COR-L47 (cell line): ENCODE measurements at regions not wholly inside any gene's neighbourhood (a gene's known extent, or its start where the extent isn't known, plus 50 kb on each side); places are given as distances from the start of the nearest gene placed in this dataset.
"Not testable (repeated sequence)": the region's sequence is repeated elsewhere in the genome, so short reads cannot be mapped to it uniquely, and the experiment has no call there.

ENCODE experiments used
- DNase-seq: peaks from one replicate; lab custom pipeline; 2025; lab: John Stamatoyannopoulos, UW

DNA sequence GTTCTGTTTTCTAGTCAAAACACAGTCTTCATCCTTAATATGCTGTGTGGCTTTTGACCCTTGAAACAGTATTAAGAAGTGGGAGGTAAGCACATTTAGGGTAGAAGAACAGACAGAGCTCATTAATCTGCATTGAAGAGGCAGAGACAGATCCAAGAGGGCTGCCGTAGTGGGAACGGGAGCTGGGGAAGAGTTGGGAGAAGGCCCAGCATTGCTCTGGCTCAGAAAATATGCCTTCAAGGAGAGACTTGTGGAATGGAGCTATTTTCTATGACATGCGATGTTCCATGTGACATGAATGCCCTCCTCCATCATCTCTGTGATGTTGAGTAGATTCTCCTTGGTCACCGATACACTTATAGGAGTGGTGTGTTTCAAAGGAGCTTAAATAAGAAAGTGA lies 273.3 kb upstream of the BOD1L1 start:
- no peak for DNase-seq

DNA sequence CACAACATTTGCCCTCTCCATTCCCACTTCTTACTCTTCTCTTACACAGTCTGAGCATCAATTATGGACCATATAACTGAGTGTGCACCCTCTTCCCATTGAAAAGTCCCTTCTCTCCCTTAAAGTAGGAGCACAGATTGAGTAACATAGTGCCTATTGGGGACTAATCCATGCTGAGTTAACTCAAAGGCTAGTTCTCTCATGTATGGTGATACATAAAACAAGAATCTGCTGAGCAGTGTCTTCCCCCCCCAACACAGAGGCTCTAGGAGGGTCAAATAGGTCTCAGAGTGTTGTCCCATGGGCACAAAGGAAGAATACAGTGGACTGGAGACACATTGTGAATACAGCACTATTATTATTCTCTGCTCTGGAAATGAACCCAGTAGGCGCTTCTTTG lies 274.6 kb upstream of the BOD1L1 start:
- no peak for DNase-seq

DNA sequence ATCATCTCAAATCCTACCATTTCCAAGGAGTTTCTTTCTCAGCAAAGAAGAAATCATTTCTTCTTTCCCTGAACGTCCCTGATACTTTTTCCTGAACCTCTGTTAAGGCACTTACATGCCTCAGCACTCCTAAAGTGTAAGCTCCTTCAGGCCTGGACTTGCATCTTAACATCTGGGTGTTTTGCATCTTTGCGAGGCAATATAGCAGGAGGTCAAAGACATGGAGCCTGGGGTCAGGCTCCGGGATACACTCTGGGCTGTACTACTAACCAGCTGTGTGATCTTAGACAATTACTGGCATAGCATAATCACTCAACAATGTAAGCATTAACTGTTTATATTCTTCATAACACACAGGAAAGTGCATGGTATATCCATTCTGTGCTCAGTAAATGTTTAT lies 275.5 kb upstream of the BOD1L1 start:
- DNase-seq: no peak

DNA sequence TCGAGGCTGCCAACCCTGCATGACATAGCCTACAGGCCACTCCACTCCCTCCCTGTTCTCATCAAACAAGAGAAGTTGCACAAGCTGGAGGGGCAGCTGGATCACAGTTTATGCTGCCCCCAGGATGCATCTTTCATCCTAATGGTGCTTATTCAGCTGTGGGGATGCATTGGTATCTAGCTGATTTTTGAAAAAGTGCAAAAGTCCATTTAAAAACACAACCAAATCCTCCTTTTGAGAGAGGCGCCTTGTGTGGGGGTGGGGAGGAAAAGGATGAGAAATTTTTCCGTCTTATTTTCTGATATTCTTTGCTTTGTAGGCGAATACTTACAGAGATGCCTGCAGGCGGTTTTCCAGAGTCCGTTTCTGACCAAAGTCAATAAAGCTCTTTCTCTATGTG lies 276.4 kb upstream of the BOD1L1 start:
- DNase-seq: no peak

DNA sequence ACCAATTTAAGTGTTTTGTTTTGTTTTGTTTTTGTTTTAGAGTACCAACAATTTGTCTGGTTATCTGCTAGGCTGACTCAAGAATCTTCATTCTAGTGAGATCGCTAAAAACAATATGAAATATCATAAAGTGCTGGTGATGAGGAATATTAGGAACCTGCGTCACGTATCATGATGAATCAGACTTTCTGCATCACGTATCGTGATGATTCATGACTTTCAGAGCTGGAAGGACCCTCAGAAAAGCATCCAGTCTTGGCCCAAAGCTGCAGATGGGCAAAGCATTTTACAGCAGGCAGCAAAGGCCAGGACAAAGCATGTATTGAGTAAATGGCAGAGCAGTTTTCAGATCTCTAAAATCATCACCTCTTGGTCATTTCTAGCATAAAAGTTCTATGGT lies 278.0 kb upstream of the BOD1L1 start:
- DNase-seq: no peak

DNA sequence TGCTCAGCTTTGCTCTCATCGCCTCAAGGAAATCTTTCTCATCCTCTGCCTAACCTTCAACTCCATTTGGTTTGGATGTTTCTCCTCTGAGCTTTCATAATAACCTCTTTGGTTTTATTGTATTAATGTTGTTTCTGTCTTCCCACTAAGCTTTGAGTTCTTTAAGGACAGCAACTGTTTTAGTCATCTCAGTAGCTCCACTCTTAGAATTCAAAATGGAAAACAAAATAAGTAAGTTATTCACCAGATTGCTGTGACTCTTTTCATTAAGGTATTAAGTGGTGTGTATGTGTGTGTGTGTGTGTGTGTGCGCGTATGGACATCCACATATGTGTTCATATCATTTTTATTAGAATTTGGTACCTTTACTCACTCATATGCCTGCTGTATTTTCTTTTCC lies 279.2 kb upstream of the BOD1L1 start:
- no peak for DNase-seq

DNA sequence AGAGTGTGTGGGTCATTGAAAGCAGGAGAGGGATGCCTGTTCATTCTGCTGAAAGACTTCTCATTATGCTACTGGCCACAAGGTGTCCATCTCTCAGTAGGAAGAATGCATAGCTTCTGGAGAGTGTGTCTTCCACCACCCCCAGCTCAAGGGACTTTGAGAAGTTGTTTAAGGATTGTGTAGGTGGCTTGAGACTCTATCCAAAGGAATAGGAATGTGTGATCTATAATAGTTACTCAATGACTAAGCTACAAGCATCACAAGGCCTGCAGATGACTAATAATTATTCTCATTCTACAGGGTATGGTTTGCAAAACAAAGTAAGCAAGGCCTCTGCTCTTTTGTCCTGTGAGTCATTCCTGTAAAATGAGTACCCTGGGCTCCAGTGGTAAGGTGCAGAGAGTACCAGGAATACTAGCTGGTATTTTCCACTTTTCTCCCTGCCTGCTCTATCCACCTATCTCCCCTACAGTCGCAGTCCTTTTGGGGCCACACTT lies 279.8 kb upstream of the BOD1L1 start:
- no peak for DNase-seq

DNA sequence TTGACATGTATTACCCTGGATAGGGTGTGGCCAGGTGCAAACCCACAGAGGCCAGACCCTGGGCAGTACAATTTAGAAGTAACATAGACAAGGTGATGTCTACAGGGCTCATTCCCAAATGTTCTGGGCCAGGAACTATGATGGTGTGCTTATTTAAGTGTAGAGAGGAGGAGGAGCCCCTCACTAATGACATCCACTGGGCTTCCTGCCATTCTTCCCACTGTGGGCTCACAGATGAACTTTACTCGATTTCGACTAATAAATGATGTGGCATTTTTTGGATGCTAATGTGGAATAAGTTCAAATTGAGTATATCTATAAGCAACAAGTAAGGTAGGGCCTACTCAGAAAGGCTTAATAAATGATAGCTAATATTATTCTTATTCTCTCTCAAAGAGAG lies 280.9 kb upstream of the BOD1L1 start:
- DNase-seq: no peak

DNA sequence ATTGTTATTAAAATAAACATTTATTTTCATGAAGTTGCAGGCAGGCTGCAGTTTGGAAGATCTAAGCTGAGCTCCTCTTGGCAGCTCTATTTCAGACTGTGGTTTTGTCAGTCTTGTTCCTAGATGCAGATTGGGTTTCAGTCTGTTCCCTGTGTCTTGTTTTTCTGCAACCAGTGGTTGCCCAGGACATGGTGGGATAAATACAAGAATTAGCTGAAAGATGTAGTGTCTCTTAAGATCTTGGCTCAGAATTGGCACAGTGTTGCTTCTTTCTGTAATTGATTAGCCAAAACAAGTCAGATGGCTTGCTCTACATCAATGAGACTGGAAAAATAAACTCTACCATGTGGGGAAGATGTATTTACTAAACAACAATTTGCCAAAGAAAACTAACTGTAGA lies 283.0 kb upstream of the BOD1L1 start:
- DNase-seq: no peak

DNA sequence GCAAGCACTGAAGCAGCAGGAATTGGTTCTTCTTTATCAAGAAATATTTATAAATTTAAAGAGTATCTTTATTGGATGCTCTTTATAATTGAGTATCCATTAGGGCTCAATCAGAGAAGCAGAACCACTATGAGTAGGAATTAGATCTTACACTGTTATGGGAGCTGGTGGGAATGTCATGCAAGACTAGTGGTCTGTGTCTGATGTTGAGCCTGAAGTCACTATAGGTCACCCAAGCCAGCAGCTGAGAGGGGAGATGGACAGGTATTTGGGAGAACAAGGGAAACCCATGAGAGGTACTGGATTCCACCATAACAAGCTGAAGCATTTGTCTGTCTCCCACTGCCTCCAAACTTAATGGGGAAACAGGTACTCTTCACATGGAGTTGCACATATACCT lies 283.7 kb upstream of the BOD1L1 start:
- no peak for DNase-seq

DNA sequence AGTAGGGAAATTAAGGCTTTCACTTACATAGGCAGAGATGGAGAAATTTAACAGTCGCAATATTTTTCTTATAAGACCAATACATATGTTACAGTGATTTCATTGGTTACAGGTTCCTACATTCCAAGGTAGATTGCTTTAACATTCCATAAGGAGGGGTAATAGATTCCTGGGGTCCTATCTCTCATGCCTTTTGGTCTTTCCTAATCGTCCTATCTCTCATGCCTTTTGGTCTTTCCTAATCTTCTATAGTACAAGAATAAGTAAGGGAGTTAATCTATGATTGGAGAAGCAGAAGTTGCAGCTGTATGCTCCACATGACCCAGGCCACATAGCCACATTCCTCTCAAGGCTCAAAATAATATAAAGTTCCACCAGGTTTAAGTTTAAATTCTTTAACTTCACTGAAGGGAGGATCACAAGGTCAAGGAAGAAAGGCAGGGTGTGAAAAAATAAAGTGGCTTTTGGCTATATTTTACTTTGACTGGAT lies 285.0 kb upstream of the BOD1L1 start:
- DNase-seq: no peak

DNA sequence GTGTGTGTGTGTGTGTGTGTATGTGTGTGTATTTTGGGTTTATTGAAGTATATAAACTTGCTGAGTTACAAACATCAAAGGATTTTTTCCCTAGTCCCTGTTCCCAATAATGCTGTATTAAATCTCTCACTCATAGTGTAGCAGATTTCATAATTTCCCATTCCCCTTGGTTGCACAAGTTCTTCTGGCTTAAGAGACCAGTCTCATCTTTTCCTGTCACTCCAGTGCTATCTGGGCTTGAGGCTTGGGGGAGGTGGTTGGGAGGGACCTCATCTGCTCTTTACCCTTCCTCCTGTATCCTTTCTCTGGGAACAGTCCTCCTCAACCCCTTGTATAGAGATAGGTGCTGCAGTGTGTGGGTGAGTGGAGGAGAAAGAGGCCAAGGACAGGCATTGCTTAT lies 285.4 kb upstream of the BOD1L1 start:
- no peak for DNase-seq

DNA sequence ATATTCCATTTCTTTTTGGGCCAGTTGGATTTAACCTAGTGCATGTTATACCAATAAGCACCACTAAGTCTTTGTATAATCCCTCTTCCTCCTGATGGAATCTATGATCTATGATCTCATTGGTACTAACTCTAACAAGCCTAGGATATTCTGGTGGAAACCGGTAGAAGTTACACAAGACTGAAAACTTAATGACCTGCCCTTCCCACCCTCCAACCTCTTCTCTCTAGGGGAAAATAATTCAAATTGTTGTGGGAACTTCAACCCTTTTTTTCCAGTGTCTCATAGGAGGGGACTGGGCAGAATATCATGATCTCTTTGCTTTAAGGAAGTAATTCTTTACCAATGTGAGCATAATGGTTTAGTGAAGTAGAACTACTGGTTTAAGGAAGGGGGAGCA lies 289.5 kb upstream of the BOD1L1 start:
- no peak for DNase-seq

DNA sequence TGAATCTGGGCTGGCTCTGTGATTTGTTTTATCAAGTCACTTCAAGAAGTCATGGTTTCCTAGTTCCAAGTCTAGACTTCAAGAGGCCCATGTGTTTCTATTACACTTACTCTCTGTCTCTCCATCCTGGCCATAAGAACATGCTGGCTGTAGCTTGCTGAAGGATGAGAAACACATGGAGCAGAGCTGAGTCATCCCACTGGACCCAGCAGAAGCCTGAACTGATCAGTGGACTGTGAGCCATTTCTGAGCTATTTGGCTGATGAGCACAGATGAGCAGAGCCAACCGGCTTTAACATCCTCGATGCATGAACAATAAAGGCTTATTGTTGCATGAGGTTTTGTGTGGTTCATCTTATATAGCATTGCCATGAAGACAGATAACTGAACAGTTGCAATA lies 290.6 kb upstream of the BOD1L1 start:
- DNase-seq: no peak

DNA sequence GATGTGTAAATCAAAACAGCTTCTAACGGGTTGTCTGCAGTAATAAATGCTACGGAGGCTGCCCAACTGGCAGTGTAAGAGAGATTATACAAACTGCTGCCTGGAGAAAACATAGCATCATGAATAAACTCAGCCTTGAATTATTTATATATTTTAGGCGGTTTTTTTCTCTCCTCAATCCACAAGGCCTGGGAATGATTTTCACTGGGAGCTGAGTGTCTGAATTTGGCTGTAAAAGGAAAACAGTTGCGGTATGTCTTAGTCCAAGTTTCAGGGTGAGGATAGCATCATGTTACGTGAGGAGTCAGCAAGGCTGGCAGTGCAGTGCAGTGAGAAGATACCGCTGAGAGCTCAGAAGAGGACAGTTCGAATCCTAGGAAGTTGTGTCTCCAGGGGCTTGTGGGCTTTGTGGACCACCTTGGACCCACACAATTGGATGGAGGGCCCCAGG lies 291.5 kb upstream of the BOD1L1 start:
- no peak for DNase-seq

DNA sequence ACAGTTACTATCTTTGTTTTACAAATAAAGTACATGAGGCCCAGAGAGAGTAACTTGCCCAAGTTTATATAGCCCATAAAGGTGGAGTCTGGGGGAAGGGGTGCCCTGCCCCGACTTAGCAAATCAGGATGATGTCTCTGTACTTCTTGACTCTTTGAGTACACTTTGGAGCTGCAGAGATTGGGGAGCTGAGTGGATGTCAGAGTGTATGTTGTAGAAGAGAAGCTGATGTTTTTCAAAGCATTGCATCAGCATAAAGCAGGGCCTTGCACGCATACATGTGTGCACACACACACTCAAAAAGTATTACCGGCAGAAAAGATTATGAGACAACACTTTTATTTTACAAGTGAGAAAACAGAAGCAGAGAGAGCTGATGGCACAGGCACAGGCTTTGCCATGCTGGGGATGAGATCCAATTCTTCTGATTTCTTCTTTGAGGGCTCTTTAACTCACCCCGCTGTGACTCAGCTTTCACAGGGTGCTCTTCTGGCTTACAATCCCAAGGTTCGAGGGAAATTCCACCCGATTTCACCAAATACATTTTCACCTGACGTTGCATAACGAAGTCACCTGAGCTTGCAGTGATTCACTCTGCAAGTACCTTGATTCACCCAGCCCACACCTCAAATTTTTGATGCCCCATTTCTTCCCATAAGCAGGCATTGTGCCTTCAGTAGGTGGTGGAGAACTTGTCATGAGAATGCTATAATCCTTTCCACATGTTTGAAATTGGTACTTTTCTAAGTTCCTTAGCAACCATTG lies 292.8 kb upstream of the BOD1L1 start:
- DNase-seq: no peak

DNA sequence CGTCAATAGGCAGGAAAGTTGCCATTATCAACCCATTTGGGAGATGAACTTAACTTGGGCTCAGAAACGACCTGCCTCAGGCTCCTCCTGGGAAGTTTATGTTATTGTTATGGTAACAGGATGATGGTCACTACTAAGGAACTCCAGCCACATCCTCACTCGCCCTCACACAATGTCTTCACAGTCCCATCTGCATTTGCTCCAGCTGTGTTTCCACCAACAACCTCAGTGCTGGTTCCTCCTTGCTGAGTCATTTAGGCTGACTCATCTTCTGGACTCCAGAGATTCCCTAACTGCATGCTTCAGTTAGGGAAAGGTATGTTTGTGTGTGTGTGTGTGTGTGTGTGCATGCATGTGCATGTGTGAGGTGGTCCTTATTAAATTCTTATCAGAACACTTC lies 293.4 kb upstream of the BOD1L1 start:
- DNase-seq: no peak

DNA sequence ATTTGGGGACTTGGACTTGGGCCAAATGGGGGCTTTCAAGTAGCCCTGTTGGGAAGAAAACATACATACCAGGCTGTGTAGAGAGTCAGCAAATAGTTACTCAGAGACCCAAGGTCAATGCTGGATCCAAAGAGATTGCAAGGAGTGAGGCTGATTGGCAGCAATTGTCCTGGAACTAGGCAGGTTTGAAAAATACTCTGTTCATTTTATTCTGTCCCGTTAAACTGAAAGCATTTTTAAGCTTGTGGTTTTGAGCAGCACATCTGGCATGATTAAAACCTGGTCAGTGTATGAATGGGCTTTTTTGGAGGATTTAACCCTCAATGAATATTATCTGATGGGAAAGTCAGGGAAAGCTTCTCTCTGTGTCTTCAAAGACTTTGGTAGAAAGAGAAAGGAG lies 294.3 kb upstream of the BOD1L1 start:
- DNase-seq: no peak

DNA sequence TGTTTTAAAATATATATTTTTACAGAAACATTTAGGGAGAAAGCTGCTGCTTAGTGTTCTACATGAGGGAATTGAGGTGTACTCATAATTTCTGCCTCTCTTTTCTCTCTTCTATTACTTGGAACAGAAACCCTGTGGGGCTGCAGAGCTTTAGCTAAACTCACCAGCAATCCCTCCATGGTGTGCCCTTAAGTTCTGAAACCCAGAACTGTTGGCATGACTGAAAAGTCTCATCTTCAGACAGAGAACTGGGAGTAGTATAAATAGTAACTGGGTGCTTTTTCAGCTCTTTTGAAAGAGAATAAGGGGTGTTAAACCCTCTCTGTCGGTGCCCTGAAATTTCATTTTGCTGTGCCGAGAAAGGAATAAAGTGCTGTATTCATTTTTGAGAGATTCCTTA lies 294.9 kb upstream of the BOD1L1 start:
- DNase-seq: no peak

DNA sequence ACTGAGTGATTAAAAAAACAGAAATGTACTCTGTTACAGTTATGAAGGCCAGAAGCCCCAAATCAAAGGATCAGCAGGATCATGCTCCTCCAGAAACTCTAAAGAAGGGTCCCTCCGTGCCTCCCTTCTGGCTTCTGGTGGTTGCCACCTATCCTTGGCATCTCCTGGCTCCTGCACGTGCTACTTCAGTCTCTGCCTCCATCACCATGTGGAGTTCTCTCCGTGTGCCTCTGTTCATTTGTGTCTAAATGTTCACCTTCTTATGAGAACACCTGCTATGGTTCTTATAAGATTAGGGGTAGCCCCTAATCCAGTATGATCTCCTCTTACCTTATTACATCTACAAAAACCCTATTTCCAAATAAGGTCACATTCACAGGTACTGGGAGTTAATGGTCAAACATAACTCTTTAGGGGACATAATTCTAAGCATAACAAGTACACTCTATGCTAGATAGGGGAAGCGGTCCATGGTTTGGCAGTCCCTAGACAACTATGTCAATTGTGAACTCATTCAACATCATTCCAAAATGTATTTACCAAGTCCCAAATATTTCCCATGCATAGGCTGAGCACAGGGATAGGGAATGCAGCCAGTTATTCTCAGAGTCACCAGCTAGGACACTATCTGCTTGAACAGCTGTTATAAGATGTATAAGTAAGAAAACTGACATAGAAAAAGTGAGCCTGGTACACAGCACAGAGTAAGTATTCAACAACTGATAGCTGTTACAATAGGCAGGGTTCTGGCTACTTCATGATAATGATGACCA lies 295.5 kb upstream of the BOD1L1 start:
- no peak for DNase-seq

DNA sequence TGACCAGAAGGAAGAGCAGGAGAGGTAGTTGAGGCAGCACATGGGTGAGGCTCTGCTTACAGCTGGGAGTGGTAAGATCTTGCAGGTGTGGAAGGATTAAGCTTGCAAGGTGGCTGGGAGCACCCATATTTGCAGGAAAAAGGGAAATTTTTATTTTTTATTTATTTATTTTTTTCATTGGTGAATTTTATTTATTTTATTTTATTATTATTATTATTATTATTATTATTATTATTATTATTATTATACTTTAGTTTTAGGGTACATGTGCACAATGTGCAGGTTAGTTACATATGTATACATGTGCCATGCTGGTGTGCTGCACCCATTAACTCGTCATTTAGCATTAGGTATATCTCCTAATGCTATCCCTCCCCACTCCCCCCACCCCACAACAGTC lies 297.4 kb upstream of the BOD1L1 start:
- DNase-seq: not testable (repeated sequence)

DNA sequence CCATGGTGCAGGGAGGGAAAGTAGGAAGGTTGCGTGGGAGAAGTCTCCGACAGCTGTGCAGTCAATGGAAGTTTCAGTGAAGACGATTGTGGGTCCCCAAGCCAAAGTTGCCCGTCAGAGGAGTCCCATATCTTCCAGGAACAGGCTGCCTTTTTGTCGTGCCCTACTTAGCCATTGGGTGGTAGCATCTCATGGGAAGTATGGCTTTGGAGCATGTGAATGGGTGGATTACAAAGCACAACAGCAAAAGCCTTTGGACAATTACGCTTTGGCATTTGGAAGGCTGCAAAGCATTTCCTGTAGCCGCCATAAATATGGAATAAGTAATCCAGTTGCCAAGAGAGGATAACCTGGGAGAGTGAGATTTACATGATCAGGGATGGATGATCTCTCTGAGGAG lies 300.7 kb upstream of the BOD1L1 start:
- no peak for DNase-seq

DNA sequence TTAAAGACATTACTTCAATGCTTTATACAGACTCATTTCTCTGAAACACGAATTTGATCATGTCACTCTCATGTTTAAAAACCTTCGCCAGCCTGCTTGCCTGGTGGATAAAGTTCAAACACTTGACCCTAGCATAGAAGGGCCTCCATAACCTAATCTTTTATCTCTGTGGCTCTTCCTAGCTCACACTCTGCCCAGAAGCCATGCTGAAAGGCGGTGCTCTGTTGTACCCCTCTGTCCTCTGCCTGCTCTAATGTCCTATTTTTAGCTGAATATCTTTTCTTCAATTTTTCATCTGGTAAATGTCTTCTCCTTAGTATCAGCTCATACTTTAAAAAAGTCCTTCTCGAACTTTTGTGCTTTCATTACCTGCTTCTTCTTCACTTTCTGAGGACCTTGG lies 302.6 kb upstream of the BOD1L1 start:
- no peak for DNase-seq
